Vagina (tissue), 2 donors: ENCODE measurements at regions not wholly inside any gene's neighbourhood (a gene's known extent, or its start where the extent isn't known, plus 50 kb on each side); places are given as distances from the start of the nearest gene placed in this dataset.

Experiments used
- DNase-seq, 2 donors: peaks; one replicate each; pipeline ENCODE4 v3.0.0-alpha.2; 2017; ENCODE audit errors: extremely low spot score in 2 of 2
- H3K27ac ChIP-seq: fragments of 200-600 bp; sonication (generic); one replicate; pipeline ENCODE4 v1.5.1; 2019
- H3K27me3 ChIP-seq: fragments of 200-600 bp; sonication (generic); one replicate; pipeline ENCODE4 v1.5.1; 2019
- H3K36me3 ChIP-seq, 2 donors: fragments of 200-600 bp; sonication (generic); one replicate each; pipeline ENCODE4 v1.5.1; 2017 to 2019
- H3K4me1 ChIP-seq: fragments of 200-600 bp; sonication (generic); one replicate; pipeline ENCODE4 v1.5.1; 2019
- H3K4me3 ChIP-seq, 2 donors: fragments of 200-600 bp; sonication (generic); 1 replicate in 1 of 2; 2 replicates in 1 of 2; pipeline ENCODE4 v1.5.1; 2016 to 2019
- H3K9me3 ChIP-seq: fragments of 200-600 bp; sonication (generic); one replicate; pipeline ENCODE4 v1.5.1; 2019
- CTCF ChIP-seq, 3 experiments: fragments of 450-650 bp in 2 of 3; fragments of 200-600 bp in 1 of 3; sonication (generic) in 1 of 3; IDR thresholded peaks; one replicate each; pipeline ENCODE4 v1.5.1; 2017 to 2019; ENCODE audit warnings: antibody characterized with exemption in 3 of 3, mild to moderate bottlenecking in 2 of 3, moderate library complexity in 2 of 3
- POLR2A ChIP-seq, 2 donors: fragments of 450-650 bp; IDR thresholded peaks; one replicate each; pipeline ENCODE4 v1.6.1; 2017; ENCODE audit warnings: antibody characterized with exemption in 2 of 2, mild to moderate bottlenecking in 2 of 2, moderate library complexity in 2 of 2
- POLR2AphosphoS5 ChIP-seq, 2 donors: sonication (generic); formaldehyde crosslinking; IDR thresholded peaks; one replicate each; pipeline ENCODE4 v1.9.0; 2017; ENCODE audit warnings: antibody characterized with exemption in 2 of 2, mild to moderate bottlenecking in 2 of 2, low read depth in 1 of 2; ENCODE audit not compliant: insufficient read depth in 1 of 2
- intact Hi-C: fragments of 100-400 bp; cut with DNase I; formaldehyde crosslinking; loops from one replicate; pipeline ENCODE4 v1.15.1; 2023

GRCh38 chrX:5775846-5776430 is 452.7 kb downstream of the NLGN4X start:
- H3K27me3 ChIP-seq: no peaks in the 10 kb centered on the region
- H3K36me3 ChIP-seq: no peaks in the 10 kb centered on the region
- TF ChIP-seq POLR2A (IDR thresholded peaks at IDR 0.05) (no peak), POLR2AphosphoS5 (IDR thresholded peaks at IDR 0.05; ENCODE audit: insufficient read depth in 1 of 2, low read depth in 1 of 2) (no peak), CTCF (IDR thresholded peaks at IDR 0.05) (no peak)
- H3K4me3 ChIP-seq: no peak overlapping the region
- no peak overlapping the region for H3K27ac ChIP-seq
- no peaks in the 10 kb centered on the region for H3K9me3 ChIP-seq
- H3K4me1 ChIP-seq: no peaks in the 10 kb centered on the region
- intact Hi-C loops: no loop called here
- DNase-seq: no peak

- H3K36me3 ChIP-seq: no peaks in the 10 kb centered on the region
- no peaks in the 10 kb centered on the region for H3K27me3 ChIP-seq
- no peak overlapping the region for H3K27ac ChIP-seq
- H3K9me3 ChIP-seq: no peaks in the 10 kb centered on the region
- TF ChIP-seq POLR2AphosphoS5 (IDR thresholded peaks at IDR 0.05; ENCODE audit: insufficient read depth in 1 of 2, low read depth in 1 of 2) (no peak), POLR2A (IDR thresholded peaks at IDR 0.05) (no peak)
- intact Hi-C loops: no loop called here
- DNase-seq: no peak
- no peaks in the 10 kb centered on the region for H3K4me1 ChIP-seq
- H3K4me3 ChIP-seq: no peak overlapping the region
Observed at GRCh38 chrX:5774446-5774845, 454.2 kb downstream of the NLGN4X start.

- Histone ChIP-seq H3K4me1 (no peaks in the 10 kb centered on the region), H3K9me3 (no peaks in the 10 kb centered on the region), H3K27me3 (no peaks in the 10 kb centered on the region), H3K36me3 (no peaks in the 10 kb centered on the region), H3K27ac (no peak overlapping the region), H3K4me3 (no peak overlapping the region)
- TF ChIP-seq POLR2A (IDR thresholded peaks at IDR 0.05) (no peak), POLR2AphosphoS5 (IDR thresholded peaks at IDR 0.05; ENCODE audit: insufficient read depth in 1 of 2, low read depth in 1 of 2) (no peak), CTCF (IDR thresholded peaks at IDR 0.05) (no peak)
- no peak for DNase-seq
- intact Hi-C loops: no loop called here
Observed at GRCh38 chrX:5771441-5771840, 457.2 kb downstream of the NLGN4X start.

- Histone ChIP-seq H3K9me3 (no peaks in the 10 kb centered on the region), H3K36me3 (no peaks in the 10 kb centered on the region), H3K4me1 (no peaks in the 10 kb centered on the region), H3K27me3 (no peaks in the 10 kb centered on the region), H3K4me3 (no peak overlapping the region), H3K27ac (no peak overlapping the region)
- DNase-seq: no peak
- intact Hi-C loops: no loop called here
- TF ChIP-seq POLR2AphosphoS5 (IDR thresholded peaks at IDR 0.05; ENCODE audit: insufficient read depth in 1 of 2, low read depth in 1 of 2) (no peak), CTCF (IDR thresholded peaks at IDR 0.05) (no peak), POLR2A (IDR thresholded peaks at IDR 0.05) (no peak)
Observed at GRCh38 chrX:5756616-5757015, 472.1 kb downstream of the NLGN4X start.

- Histone ChIP-seq H3K4me1 (no peaks in the 10 kb centered on the region), H3K27ac (no peak overlapping the region), H3K9me3 (no peaks in the 10 kb centered on the region), H3K4me3 (no peak overlapping the region), H3K27me3 (no peaks in the 10 kb centered on the region), H3K36me3 (no peaks in the 10 kb centered on the region)
- DNase-seq: no peak
- intact Hi-C loops: no loop called here
- TF ChIP-seq POLR2AphosphoS5 (IDR thresholded peaks at IDR 0.05; ENCODE audit: insufficient read depth in 1 of 2, low read depth in 1 of 2): no peak
- no peak for TF ChIP-seq CTCF (IDR thresholded peaks at IDR 0.05)
- TF ChIP-seq POLR2A (IDR thresholded peaks at IDR 0.05): no peak
Observed at GRCh38 chrX:5753291-5753690, 475.4 kb downstream of the NLGN4X start.
